ENCODE measurements at regions not wholly inside any gene's neighbourhood (a gene's known extent, or its start where the extent isn't known, plus 50 kb on each side); places are given as distances from the start of the nearest gene placed in this dataset.

DNA sequence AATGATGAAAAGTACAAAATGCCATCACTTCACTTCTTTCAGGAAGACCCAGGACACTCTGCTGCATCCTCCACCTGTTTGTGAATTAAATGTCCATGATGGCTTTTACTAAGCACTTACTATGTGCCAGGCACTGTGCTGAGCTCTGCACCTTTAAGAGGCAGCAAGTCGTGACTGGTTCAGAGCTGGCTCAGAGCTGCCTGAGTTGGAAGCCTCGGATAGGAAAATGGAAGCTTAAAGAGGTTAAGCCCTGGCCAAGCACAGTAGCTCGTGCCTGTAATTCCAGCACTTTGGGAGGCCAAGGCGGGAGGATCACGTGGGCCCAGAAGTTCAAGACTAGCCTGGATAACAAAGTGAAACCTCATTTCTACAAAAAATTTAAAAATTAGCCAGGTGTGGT lies 95.6 kb downstream of the SNX5 start:
- no peak overlapping the region for H3K4me3 ChIP-seq (ENCODE audit: control insufficient read depth, low read depth, low read length)
- TF ChIP-seq, protein P1, sequence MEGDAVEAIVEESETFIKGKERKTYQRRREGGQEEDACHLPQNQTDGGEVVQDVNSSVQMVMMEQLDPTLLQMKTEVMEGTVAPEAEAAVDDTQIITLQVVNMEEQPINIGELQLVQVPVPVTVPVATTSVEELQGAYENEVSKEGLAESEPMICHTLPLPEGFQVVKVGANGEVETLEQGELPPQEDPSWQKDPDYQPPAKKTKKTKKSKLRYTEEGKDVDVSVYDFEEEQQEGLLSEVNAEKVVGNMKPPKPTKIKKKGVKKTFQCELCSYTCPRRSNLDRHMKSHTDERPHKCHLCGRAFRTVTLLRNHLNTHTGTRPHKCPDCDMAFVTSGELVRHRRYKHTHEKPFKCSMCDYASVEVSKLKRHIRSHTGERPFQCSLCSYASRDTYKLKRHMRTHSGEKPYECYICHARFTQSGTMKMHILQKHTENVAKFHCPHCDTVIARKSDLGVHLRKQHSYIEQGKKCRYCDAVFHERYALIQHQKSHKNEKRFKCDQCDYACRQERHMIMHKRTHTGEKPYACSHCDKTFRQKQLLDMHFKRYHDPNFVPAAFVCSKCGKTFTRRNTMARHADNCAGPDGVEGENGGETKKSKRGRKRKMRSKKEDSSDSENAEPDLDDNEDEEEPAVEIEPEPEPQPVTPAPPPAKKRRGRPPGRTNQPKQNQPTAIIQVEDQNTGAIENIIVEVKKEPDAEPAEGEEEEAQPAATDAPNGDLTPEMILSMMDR (conservative IDR thresholded peaks at IDR 0.05; ENCODE audit: control insufficient read depth, insufficient read depth, low read depth, low read length) = no peak
- peak; percentile 11 for DNase-seq (ENCODE audit: low read depth)

DNA sequence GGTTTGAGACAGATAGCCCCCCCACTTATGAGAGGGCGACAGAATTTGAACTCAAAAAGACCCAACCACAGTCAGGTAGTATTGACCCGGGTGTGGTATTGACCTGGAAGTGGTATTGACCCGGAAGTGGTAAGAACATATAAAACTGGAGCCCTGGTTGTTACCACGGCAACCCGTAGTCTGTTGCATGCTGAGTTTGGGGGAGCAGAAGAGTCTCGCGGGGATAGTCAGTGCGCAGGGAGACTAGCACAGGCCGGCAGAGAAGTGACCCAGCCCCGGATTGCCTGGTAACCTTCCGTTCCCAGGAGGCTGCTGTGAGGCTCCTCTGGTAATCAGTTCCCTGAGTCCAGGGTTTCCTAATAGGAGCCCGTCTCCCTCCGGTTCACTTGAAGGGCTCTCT lies 96.2 kb downstream of the SNX5 start:
- H3K4me3 ChIP-seq (ENCODE audit: control insufficient read depth, low read depth, low read length) = no peak overlapping the region
- TF ChIP-seq, protein P1 (conservative IDR thresholded peaks at IDR 0.05; ENCODE audit: control insufficient read depth, insufficient read depth, low read depth, low read length) = no peak
- DNase-seq (ENCODE audit: low read depth) = no peak

- no peak for DNase-seq (ENCODE audit: low read depth)
- TF ChIP-seq, protein P1 (conservative IDR thresholded peaks at IDR 0.05; ENCODE audit: control insufficient read depth, insufficient read depth, low read depth, low read length) = no peak
Observed at GRCh38 chr20:17871886-17872285, 96.7 kb downstream of the SNX5 start.

GRCh38 chr20:17871181-17871580 lies 97.4 kb downstream of the SNX5 start:
- TF ChIP-seq, protein P1 (conservative IDR thresholded peaks at IDR 0.05; ENCODE audit: control insufficient read depth, insufficient read depth, low read depth, low read length) = no peak
- no peak overlapping the region for H3K4me3 ChIP-seq (ENCODE audit: control insufficient read depth, low read depth, low read length)
- DNase-seq (ENCODE audit: low read depth) = no peak

More at GRCh38 chr20:17871886-17872285, 96.7 kb downstream of the SNX5 start:
- no peak overlapping the region for H3K4me3 ChIP-seq (ENCODE audit: control insufficient read depth, low read depth, low read length)

DNA sequence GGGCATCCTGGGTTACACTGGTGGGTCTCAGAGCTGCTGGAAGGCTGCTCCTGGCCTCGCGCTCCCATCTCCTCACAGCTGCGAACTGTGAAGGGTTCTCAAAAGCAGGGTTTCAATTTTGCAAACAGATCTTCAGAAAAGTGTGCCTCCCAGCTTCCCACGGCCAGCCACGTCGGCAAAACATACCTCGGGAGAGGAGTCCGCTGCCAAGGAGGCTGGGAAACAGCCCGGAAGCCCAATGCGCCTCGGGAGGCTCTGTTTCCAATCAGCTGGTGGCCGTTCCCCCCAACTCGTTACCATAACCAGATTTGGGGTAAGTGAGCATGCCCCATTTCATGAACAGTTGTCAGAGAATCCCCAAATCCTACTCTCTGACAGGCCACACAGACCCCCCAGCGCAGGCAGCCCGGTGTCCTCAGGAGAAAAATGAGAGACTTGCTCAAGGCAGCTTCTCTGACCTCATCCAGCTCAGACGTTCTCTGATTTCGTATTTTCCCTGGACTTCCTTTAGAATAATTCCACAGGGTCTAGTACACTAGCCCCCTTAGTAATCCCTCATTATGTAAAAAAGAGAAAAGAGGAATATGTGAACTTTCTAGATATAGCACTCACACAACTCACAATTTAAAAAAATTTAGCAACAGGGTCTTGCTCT lies 98.4 kb downstream of the SNX5 start:
- H3K4me3 ChIP-seq (ENCODE audit: control insufficient read depth, low read depth, low read length) = peak overlapping the region; percentile 12
- DNase-seq (ENCODE audit: low read depth) = peak; percentile 54
- TF ChIP-seq, protein P1 (conservative IDR thresholded peaks at IDR 0.05; ENCODE audit: control insufficient read depth, insufficient read depth, low read depth, low read length) = no peak

DNA sequence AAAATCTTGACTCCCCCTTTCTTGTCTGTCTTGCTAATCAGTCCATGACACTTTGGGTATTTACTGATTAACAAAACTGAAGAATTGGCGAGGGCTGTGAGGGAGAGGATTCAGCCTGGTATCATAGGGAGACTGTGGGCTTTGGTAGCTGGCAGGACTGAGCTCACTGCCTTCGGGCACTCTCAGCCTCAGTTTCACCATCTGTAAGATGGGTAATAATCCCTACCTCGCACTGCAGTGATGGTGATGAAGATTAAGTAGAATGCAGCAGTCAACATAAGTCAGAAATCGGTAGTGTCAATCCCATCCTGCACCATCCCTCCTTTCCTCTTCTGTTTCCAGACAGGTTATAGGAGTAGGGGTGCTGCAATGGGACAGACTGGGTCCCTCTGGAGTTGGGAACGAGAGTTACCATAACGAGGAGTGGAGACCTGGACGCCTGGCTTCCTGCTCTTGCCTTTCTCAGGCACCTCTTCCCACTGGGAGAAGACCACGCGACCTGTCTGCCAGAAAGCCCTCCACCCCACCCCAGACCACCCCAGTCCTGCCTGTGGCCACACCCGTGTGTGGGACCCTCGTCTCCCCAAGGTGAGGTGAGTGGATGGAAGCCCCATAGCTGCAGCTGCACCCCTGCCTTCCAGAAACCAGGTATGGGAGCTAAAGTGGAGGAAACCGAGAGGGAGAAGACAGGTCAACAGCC lies 99.1 kb downstream of the SNX5 start:
- DNase-seq (ENCODE audit: low read depth) = no peak
- TF ChIP-seq, protein P1 (conservative IDR thresholded peaks at IDR 0.05; ENCODE audit: control insufficient read depth, insufficient read depth, low read depth, low read length) = no peak
- H3K4me3 ChIP-seq (ENCODE audit: control insufficient read depth, low read depth, low read length) = no peak overlapping the region
